ENCODE measurements at regions not wholly inside any gene's neighbourhood (a gene's known extent, or its start where the extent isn't known, plus 50 kb on each side); places are given as distances from the start of the nearest gene placed in this dataset.

DNA sequence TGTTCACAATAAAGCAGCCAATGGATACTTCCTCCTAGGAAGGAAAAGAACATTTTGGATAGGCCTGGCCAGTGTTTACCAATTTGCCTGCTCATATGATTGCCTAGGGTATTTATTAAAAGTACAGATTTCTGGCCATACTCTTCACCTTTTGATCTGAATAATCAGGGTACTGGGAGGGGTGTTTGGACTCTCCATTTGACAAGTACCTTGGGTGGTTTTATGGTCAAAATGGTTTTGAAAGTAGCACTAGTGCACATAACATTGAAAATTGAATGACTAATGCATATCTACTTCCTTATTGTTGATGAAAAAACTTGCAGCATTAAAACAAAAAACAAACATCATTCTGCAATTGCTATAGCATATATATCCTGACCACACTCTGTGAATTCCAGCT lies 333.3 kb upstream of the CDH2 start:
- ATAC-seq, result no peak
- Histone ChIP-seq H3K4me1 (no peaks in the 10 kb centered on the region), H3K27me3 (no peaks in the 10 kb centered on the region), H3K36me3 (no peaks in the 10 kb centered on the region), H3K4me3 (no peak overlapping the region), H3K27ac (no peak overlapping the region), H3K9me3 (no peaks in the 10 kb centered on the region)
- TF ChIP-seq CTCF (IDR thresholded peaks at IDR 0.05) (no peak), POLR2A (IDR thresholded peaks at IDR 0.05) (no peak)
- DNase-seq, result no peak
- intact Hi-C loops (cut with DNase I), result no loop called here

- H3K4me3 ChIP-seq, result no peak overlapping the region
- ATAC-seq (no peak), DNase-seq (no peak)
- no peak overlapping the region for H3K27ac ChIP-seq
- no peaks in the 10 kb centered on the region for H3K9me3 ChIP-seq
- H3K27me3 ChIP-seq, result no peaks in the 10 kb centered on the region
- no peak for TF ChIP-seq CTCF (IDR thresholded peaks at IDR 0.05)
- no peak for TF ChIP-seq POLR2A (IDR thresholded peaks at IDR 0.05)
- no peaks in the 10 kb centered on the region for H3K4me1 ChIP-seq
- WGBS, 4 donors, result 79 to 85% (median 83%) methylated on average over 4 of the region's 4 CpGs
- intact Hi-C loops (cut with DNase I), result no loop called here
- H3K36me3 ChIP-seq, result no peaks in the 10 kb centered on the region
These were observed 327.1 kb upstream of the CDH2 start for GRCh38 chr18:28504066-28504465.

DNA sequence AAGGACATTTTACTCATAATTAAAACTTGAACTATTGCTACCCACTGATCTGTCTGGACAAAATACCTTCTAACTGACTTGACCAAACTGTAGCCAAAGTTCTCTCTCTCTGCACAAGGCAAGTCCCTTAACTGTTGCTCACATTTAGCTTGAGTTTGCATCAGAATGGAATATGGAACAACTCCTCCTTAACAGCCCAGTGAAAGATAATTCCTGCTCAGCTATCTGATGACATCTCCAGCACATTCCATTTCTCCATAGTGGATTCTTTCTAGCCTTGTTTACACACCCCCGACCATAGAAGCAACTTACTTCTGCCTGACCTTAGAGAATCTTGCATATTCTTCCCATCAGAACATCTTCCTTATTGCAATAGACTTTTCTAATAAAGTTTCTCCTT lies 317.2 kb upstream of the CDH2 start:
- no peak for ATAC-seq
- intact Hi-C loops (cut with DNase I), result no loop called here
- 53 to 86% (median 62%) methylated on average over 1 of the region's 1 CpG for WGBS, 4 donors

GRCh38 chr18:28485918-28486317 lies 309.0 kb upstream of the CDH2 start:
- TF ChIP-seq CTCF (IDR thresholded peaks at IDR 0.05) (no peak), POLR2A (IDR thresholded peaks at IDR 0.05) (no peak)
- no peak overlapping the region for H3K27ac ChIP-seq
- H3K27me3 ChIP-seq, result no peaks in the 10 kb centered on the region
- no peaks in the 10 kb centered on the region for H3K4me1 ChIP-seq
- no peak overlapping the region for H3K4me3 ChIP-seq
- 57 to 67% (median 62%) methylated on average over 2 of the region's 2 CpGs for WGBS, 4 donors
- DNase-seq (no peak), ATAC-seq (no peak)
- H3K9me3 ChIP-seq, result peaks cover 0 to 5% (median 0%) of the 10 kb centered on the region in 12 donors
- intact Hi-C loops (cut with DNase I), result no loop called here
- H3K36me3 ChIP-seq, result no peaks in the 10 kb centered on the region

More for the DNA sequence above, 317.2 kb upstream of the CDH2 start:
- Histone ChIP-seq H3K27me3 (no peaks in the 10 kb centered on the region), H3K27ac (no peak overlapping the region), H3K9me3 (peaks cover 0 to 10% (median 0%) of the 10 kb centered on the region in 12 donors), H3K36me3 (no peaks in the 10 kb centered on the region), H3K4me1 (no peaks in the 10 kb centered on the region), H3K4me3 (no peak overlapping the region)
- no peak for DNase-seq
- TF ChIP-seq POLR2A (IDR thresholded peaks at IDR 0.05) (no peak), CTCF (IDR thresholded peaks at IDR 0.05) (no peak)

All from heart left ventricle (tissue), 16 donors.